ENCODE measurements at regions not wholly inside any gene's neighbourhood (a gene's known extent, or its start where the extent isn't known, plus 50 kb on each side); places are given as distances from the start of the nearest gene placed in this dataset.

DNA sequence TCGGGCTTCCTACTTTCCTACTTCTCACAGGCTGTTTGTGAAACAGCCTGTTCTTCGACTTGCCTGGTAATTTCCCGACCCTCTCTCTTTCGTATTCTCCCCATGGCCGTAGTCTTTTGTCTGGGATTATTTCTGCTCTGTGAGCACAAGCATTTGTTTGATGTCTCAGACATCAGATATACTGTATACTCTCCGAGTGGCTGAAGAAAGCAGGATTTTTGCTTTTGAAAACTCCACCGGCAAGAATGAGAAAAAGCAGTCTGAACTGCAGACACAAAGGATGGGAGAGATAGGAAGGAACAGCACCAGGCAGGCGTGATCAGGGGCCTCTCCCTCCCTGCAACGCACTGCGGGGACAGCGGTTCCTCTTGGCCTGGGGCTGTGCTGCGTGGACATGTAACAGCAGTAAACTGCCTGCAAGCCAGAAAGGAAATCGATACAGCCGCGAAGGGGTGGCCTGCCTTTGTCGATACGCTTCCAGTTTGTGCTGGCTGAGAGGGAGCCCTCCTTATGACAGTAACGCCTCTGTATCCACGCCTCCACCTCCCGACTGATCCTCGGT, 313.9 kb upstream of the TLE4 start:
- 56 to 64% methylated on average over 21 of the region's 21 CpGs for WGBS, 2 donors
- TF ChIP-seq POLR2A (IDR thresholded peaks at IDR 0.05) = no peak
- TF ChIP-seq, protein P1, sequence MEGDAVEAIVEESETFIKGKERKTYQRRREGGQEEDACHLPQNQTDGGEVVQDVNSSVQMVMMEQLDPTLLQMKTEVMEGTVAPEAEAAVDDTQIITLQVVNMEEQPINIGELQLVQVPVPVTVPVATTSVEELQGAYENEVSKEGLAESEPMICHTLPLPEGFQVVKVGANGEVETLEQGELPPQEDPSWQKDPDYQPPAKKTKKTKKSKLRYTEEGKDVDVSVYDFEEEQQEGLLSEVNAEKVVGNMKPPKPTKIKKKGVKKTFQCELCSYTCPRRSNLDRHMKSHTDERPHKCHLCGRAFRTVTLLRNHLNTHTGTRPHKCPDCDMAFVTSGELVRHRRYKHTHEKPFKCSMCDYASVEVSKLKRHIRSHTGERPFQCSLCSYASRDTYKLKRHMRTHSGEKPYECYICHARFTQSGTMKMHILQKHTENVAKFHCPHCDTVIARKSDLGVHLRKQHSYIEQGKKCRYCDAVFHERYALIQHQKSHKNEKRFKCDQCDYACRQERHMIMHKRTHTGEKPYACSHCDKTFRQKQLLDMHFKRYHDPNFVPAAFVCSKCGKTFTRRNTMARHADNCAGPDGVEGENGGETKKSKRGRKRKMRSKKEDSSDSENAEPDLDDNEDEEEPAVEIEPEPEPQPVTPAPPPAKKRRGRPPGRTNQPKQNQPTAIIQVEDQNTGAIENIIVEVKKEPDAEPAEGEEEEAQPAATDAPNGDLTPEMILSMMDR (IDR thresholded peaks at IDR 0.05) = no peak
- intact Hi-C loops (cut with DNase I; ENCODE audit: low total_unique reads) = no loop called here
- no peak overlapping the region for H3K4me3 ChIP-seq (ENCODE audit: low read depth, poor library complexity, severe bottlenecking)
- no peak for DNase-seq (ENCODE audit: low spot score in 2 of 2)

DNA sequence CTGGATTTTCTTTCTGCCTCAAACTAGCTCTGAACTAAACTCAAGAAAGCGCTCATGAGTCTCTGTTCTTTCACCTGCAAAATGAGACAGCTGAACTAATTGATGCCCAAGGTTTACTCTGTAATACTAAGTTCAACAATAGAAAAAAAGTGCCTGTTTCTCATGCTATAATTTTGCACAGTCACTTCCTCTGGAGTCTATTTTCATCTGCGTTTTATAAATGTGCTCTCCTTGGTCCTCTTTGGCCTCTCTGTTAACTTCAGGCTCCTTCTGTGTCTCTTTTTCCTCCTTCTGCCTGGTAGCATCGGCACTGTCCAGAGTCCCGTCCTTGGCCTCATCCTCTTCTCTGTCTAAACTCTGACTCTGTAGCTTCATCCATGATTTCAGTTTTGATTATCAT, 311.9 kb upstream of the TLE4 start:
- intact Hi-C loops (cut with DNase I; ENCODE audit: low total_unique reads) = no loop called here
- H3K4me3 ChIP-seq (ENCODE audit: low read depth, poor library complexity, severe bottlenecking) = no peak overlapping the region

DNA sequence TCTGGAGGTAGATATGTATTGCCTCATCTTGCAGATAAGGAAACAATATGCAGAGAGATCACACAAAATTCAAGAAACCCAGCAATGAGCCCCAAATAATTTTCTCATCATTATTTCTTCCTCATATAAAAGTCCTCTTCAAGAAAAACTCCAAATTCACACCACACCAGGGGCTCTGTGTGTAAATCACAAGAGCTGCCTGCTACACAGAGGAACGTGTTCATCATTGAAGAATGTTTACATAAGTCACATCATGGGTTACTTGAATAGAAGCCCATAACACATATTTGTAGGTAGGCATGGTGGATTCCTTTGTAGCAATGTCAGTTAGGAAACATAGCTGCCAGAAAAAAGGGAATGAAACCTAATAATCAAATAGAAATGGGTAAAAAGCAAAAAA, 308.1 kb upstream of the TLE4 start:
- no peak for DNase-seq (ENCODE audit: low spot score in 2 of 2)
- intact Hi-C loops (cut with DNase I; ENCODE audit: low total_unique reads) = no loop called here
- no peak overlapping the region for H3K4me3 ChIP-seq (ENCODE audit: low read depth, poor library complexity, severe bottlenecking)
- no peak for TF ChIP-seq POLR2A (IDR thresholded peaks at IDR 0.05)
- TF ChIP-seq, protein P1 (IDR thresholded peaks at IDR 0.05) = no peak
- WGBS, 2 donors = 55 to 72% methylated on average over 1 of the region's 1 CpG

More for the DNA sequence above, 311.9 kb upstream of the TLE4 start:
- TF ChIP-seq, protein P1 (IDR thresholded peaks at IDR 0.05) = no peak
- TF ChIP-seq POLR2A (IDR thresholded peaks at IDR 0.05) = no peak
- DNase-seq (ENCODE audit: low spot score in 2 of 2) = no peak
- WGBS, 2 donors = 74 to 81% methylated on average over 4 of the region's 4 CpGs

DNA sequence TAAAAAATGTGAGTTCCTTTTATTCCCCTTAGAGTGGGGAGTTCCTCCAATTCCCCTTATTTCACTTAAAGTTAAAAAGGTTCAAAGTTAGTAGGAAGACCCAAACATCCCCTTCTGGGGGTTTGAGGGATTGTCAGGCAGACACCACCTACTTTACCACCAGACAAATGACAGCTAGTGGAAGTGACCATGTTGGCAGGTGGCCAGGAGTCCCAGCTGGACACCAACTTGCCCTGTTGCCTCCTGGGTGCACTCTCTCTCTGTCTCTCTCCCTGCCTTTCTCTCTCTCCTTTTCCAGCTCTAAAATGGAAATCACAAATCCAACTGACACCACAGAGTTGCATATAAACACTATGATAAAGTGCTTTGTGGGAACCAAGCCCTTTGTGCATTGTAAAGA, 307.7 kb upstream of the TLE4 start:
- TF ChIP-seq, protein P1 (IDR thresholded peaks at IDR 0.05) = no peak
- TF ChIP-seq POLR2A (IDR thresholded peaks at IDR 0.05) = no peak
- intact Hi-C loops (cut with DNase I; ENCODE audit: low total_unique reads) = no loop called here
- no peak for DNase-seq (ENCODE audit: low spot score in 2 of 2)
- H3K4me3 ChIP-seq (ENCODE audit: low read depth, poor library complexity, severe bottlenecking) = no peak overlapping the region

DNA sequence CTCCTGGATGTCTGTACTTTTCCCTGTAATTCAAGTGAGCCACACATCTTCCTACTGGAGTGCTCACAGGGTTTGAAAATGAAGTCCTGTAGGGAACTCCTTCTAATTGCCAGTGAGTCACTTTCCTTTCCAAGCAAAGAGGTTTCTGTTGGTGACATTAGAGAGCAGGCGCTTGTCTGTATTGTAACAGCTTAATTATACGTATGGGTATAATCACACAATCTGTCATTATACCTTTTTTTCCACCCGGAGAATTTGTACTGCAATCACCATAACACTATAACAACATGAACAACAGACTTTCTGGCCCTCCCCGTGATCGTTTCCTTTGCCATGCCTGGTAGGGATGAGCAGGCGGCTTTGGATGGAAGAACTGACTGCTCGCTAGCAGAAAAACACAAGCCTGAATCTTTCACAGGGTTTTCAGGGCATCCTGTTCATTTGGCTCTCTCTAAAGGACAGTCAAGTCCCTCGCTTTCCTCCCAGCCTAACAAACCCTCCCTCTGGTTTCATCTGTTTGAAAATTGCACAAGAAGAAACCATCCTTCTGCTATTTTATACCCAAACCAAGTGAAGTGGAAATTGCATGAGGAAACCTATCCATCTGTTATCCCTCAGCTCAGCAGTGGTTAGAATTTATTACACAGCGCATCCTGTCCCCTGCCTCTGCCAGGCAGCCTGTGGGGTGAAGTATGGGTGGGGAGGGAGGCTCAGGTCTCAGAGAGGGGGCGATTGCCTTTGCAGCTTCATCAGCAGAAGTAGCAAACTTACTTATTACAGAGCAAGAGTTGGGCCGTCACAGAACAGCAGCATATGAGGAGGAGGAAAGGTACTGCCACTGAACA, 307.0 kb upstream of the TLE4 start:
- 40 to 44% methylated on average over 11 of the region's 11 CpGs for WGBS, 2 donors
- intact Hi-C loops (cut with DNase I; ENCODE audit: low total_unique reads) = no loop called here
- TF ChIP-seq POLR2A (IDR thresholded peaks at IDR 0.05) = no peak
- TF ChIP-seq, protein P1 (IDR thresholded peaks at IDR 0.05) = no peak
- H3K4me3 ChIP-seq (ENCODE audit: low read depth, poor library complexity, severe bottlenecking) = no peak overlapping the region
- no peak for DNase-seq (ENCODE audit: low spot score in 2 of 2)
